Endothelial cell of umbilical vein (primary cell): ENCODE measurements at regions not wholly inside any gene's neighbourhood (a gene's known extent, or its start where the extent isn't known, plus 50 kb on each side); places are given as distances from the start of the nearest gene placed in this dataset.

Experiments used
- BruUV-seq: library from RNA; stranded (reverse); fragments of 400-500 nt; replicated peaks from 2 replicates; lab custom pipeline; 2021; lab: Mats Ljungman, UMichigan
- CTCF ChIA-PET: fragments of 300-600, 350-600 bp; sonication (Branson Sonifier 250); formaldehyde crosslinking; loops from one replicate; lab custom pipeline; 2021; ENCODE audit warnings: antibody characterized with exemption, inconsistent platforms; lab: Charles Lee
- POLR2A ChIA-PET: fragments of 300-600, 350-600 bp; sonication (Branson Sonifier 250); formaldehyde crosslinking; loops from one replicate; lab custom pipeline; 2021; ENCODE audit warnings: antibody characterized with exemption, inconsistent platforms; lab: Charles Lee
- DNase-seq: peaks from one replicate; pipeline ENCODE4 v3.0.0-alpha.2; 2011; ENCODE audit warnings: low read depth, low spot score
- FAIRE-seq: peaks from 2 replicates; lab custom pipeline; 2011; peaks lifted over from hg19 to GRCh38; lab: Jason Lieb, UNC
- H2AFZ ChIP-seq: 2 replicates; pipeline ENCODE4 v1.6.0; 2012; ENCODE audit warnings: low read depth, low read length, control low read depth, inconsistent platforms
- H3K27ac ChIP-seq: 2 replicates; pipeline ENCODE4 v1.5.1; 2011; ENCODE audit warnings: low read depth, mild to moderate bottlenecking, control low read depth, low read length, moderate library complexity; ENCODE audit not compliant: insufficient read depth
- H3K27me3 ChIP-seq, 2 experiments: 2 replicates each; pipeline versions ENCODE4 v1.6.0 to v1.6.1; 2011; ENCODE audit warnings: low read length in 2 of 2, mixed read lengths in 1 of 2; ENCODE audit not compliant: control insufficient read depth in 2 of 2, insufficient read depth in 2 of 2
- H3K36me3 ChIP-seq, 2 experiments: 2 replicates in 1 of 2; 3 replicates in 1 of 2; pipeline ENCODE4 v1.5.1; 2011; ENCODE audit warnings: low read length in 2 of 2, mild to moderate bottlenecking in 1 of 2, moderate library complexity in 1 of 2; ENCODE audit not compliant: control insufficient read depth in 2 of 2, insufficient read depth in 2 of 2; ENCODE audit errors: extremely low read depth in 1 of 2
- H3K4me1 ChIP-seq: 3 replicates; pipeline ENCODE4 v1.5.1; 2011; ENCODE audit warnings: mild to moderate bottlenecking, low read length; ENCODE audit not compliant: control insufficient read depth, insufficient read depth; ENCODE audit errors: extremely low read depth
- H3K4me2 ChIP-seq: 2 replicates; pipeline ENCODE4 v1.6.1; 2011; ENCODE audit warnings: low read length, control low read depth, mixed read lengths; ENCODE audit not compliant: insufficient read depth
- H3K4me3 ChIP-seq, 3 experiments: fragments of 200-600 bp in 1 of 3; sonication (generic), shearing (Covaris generic) in 1 of 3; replicated peaks in 1 of 3; 2 replicates each; pipeline ENCODE4 v1.5.1; 2011 to 2016; ENCODE audit warnings: control low read depth in 3 of 3, low read length in 3 of 3, mild to moderate bottlenecking in 2 of 3, inconsistent platforms in 1 of 3, low read depth in 1 of 3, moderate library complexity in 1 of 3; ENCODE audit not compliant: insufficient read depth in 1 of 3
- H3K79me2 ChIP-seq: 2 replicates; pipeline ENCODE4 v1.6.0; 2012; ENCODE audit warnings: low read length, inconsistent platforms; ENCODE audit not compliant: control insufficient read depth, insufficient read depth
- H3K9ac ChIP-seq: replicated peaks from 2 replicates; pipeline ENCODE3; 2011; ENCODE audit warnings: low read length, control low read depth; ENCODE audit not compliant: insufficient read depth; ENCODE audit errors: extremely low read depth
- H3K9me1 ChIP-seq: replicated peaks from 3 replicates; pipeline ENCODE4 v1.6.0; 2011; ENCODE audit warnings: mild to moderate bottlenecking, low read length; ENCODE audit not compliant: control insufficient read depth, insufficient read depth; ENCODE audit errors: extremely low read depth
- H3K9me3 ChIP-seq: replicated peaks from 2 replicates; pipeline ENCODE4 v1.5.1; 2012; ENCODE audit warnings: low read length, inconsistent platforms; ENCODE audit not compliant: control insufficient read depth, insufficient read depth
- H4K20me1 ChIP-seq: replicated peaks from 2 replicates; pipeline ENCODE3; 2011; ENCODE audit warnings: mild to moderate bottlenecking, low read length; ENCODE audit not compliant: control insufficient read depth, insufficient read depth; ENCODE audit errors: extremely low read depth
- CTCF ChIP-seq, 2 donors: IDR thresholded peaks; 1 replicate in 1 of 2; 2 replicates in 1 of 2; pipeline ENCODE4 v1.5.1; 2011; ENCODE audit warnings: low read length in 2 of 2, mild to moderate bottlenecking in 2 of 2, moderate library complexity in 2 of 2, control low read depth in 1 of 2, inconsistent platforms in 1 of 2, low read depth in 1 of 2; ENCODE audit not compliant: insufficient read depth in 1 of 2; ENCODE audit errors: extremely low read depth in 1 of 2
- EZH2 ChIP-seq: IDR thresholded peaks from 2 replicates; pipeline ENCODE4 v1.6.1; 2012; ENCODE audit warnings: borderline replicate concordance, low read depth, mild to moderate bottlenecking, moderate library complexity, low read length, inconsistent platforms; ENCODE audit not compliant: severe bottlenecking
- FOS ChIP-seq: IDR thresholded peaks from 2 replicates; pipeline ENCODE4 v1.6.1; 2011; ENCODE audit warnings: mild to moderate bottlenecking, low read length, moderate library complexity, borderline replicate concordance; ENCODE audit not compliant: insufficient read depth
- GATA2 ChIP-seq: IDR thresholded peaks from 2 replicates; pipeline ENCODE4 v1.7.0; 2011; ENCODE audit warnings: low read depth, mild to moderate bottlenecking, moderate library complexity, mixed read lengths, low read length; ENCODE audit not compliant: insufficient read length, insufficient read depth
- JUN ChIP-seq: IDR thresholded peaks from 2 replicates; pipeline ENCODE4 v1.6.1; 2011; ENCODE audit warnings: borderline replicate concordance, low read depth; ENCODE audit not compliant: insufficient read length, insufficient read depth
- MYC ChIP-seq: IDR thresholded peaks from one replicate; pipeline ENCODE4 v1.6.1; 2011; ENCODE audit warnings: mild to moderate bottlenecking, low read depth, low read length
- POLR2A ChIP-seq: IDR thresholded peaks from 2 replicates; pipeline ENCODE4 v1.6.1; 2012; ENCODE audit warnings: low read depth, mild to moderate bottlenecking, control low read depth, low read length
- POLR2AphosphoS5 ChIP-seq: IDR thresholded peaks from 2 replicates; pipeline ENCODE4 v1.6.1; 2012; ENCODE audit warnings: low read depth, mild to moderate bottlenecking, control low read depth, low read length, moderate library complexity; ENCODE audit not compliant: insufficient read depth
- dilution Hi-C: fragments of 300-500 bp; cut with MboI; formaldehyde crosslinking; loops from one replicate; pipeline ENCODE4 v1.15.0; 2019; ENCODE audit warnings: low sequenced_read_pairs; ENCODE audit not compliant: extremely low pct_ligation_motif_present
- intact Hi-C: fragments of 100-400 bp; cut with micrococcal nuclease; formaldehyde crosslinking; loops from one replicate; pipeline ENCODE4 v1.10.0; 2022
- TF ChIP-seq, protein P1 (sequence below): IDR thresholded peaks from 2 replicates; pipeline ENCODE4 v1.6.1; 2011; ENCODE audit not compliant: insufficient read depth, insufficient read length

- H3K4me2 ChIP-seq: no peak overlapping the region
- H3K9me3 ChIP-seq: no peaks in the 10 kb centered on the region
- H3K27me3 ChIP-seq: no peaks in the 10 kb centered on the region
- no peaks in the 10 kb centered on the region for H3K4me1 ChIP-seq
- H3K79me2 ChIP-seq: no peaks in the 10 kb centered on the region
- ChIA-PET CTCF (no interaction called here), POLR2A (no interaction called here)
- no peak overlapping the region for H3K9ac ChIP-seq
- H2AFZ ChIP-seq: no peak overlapping the region
- no peak overlapping the region for H3K4me3 ChIP-seq
- TF ChIP-seq JUN (no peak), GATA2 (no peak), FOS (no peak), POLR2A (no peak), EZH2 (no peak), MYC (no peak), POLR2AphosphoS5 (no peak), CTCF (IDR thresholded peaks at IDR 0.05; ENCODE audit: extremely low read depth in 1 of 2, insufficient read depth in 1 of 2, low read depth in 1 of 2, low read length in 2 of 2) (no peak)
- TF ChIP-seq, protein P1, sequence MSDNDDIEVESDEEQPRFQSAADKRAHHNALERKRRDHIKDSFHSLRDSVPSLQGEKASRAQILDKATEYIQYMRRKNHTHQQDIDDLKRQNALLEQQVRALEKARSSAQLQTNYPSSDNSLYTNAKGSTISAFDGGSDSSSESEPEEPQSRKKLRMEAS: no peak
- DNase-seq (no peak), FAIRE-seq (no peak)
- intact Hi-C loops: no loop called here
- no peaks in the 10 kb centered on the region for H4K20me1 ChIP-seq
- H3K36me3 ChIP-seq: no peaks in the 10 kb centered on the region
- H3K27ac ChIP-seq: no peak overlapping the region
- no TSS peak for BruUV-seq
- H3K9me1 ChIP-seq: no peaks in the 10 kb centered on the region
- dilution Hi-C loops: no loop called here
Measured at GRCh38 chr7:10708447-10708846, 265.2 kb upstream of the PHF14 start.
